ENCODE measurements at regions not wholly inside any gene's neighbourhood (a gene's known extent, or its start where the extent isn't known, plus 50 kb on each side); places are given as distances from the start of the nearest gene placed in this dataset.

DNA sequence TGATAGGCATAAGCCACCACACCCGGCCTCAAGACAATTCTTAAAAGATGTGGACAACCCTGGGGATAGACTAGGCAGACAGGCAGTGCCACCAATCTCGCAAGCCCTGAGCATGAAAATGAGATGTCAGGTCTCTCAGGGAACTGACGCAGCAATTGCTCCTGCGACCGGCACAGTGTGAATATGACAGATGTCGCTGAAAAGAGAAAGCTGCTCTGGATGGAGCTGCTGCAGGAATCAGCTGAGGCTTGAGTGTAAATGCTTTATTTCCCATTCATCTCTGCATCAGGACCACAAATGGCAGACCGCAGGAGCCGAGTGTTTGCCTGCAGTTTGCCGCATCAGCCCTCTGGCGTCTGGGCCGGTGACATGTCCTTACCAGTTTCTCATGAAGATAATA, 68.4 kb downstream of the TFAP2C start:
- TF ChIP-seq, protein P1, sequence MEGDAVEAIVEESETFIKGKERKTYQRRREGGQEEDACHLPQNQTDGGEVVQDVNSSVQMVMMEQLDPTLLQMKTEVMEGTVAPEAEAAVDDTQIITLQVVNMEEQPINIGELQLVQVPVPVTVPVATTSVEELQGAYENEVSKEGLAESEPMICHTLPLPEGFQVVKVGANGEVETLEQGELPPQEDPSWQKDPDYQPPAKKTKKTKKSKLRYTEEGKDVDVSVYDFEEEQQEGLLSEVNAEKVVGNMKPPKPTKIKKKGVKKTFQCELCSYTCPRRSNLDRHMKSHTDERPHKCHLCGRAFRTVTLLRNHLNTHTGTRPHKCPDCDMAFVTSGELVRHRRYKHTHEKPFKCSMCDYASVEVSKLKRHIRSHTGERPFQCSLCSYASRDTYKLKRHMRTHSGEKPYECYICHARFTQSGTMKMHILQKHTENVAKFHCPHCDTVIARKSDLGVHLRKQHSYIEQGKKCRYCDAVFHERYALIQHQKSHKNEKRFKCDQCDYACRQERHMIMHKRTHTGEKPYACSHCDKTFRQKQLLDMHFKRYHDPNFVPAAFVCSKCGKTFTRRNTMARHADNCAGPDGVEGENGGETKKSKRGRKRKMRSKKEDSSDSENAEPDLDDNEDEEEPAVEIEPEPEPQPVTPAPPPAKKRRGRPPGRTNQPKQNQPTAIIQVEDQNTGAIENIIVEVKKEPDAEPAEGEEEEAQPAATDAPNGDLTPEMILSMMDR (IDR thresholded peaks at IDR 0.05): no peak
- H3K4me3 Mint-ChIP-seq: no peak overlapping the region
- H3K4me1 Mint-ChIP-seq (ENCODE audit: low read depth): no peaks in the 10 kb centered on the region
- H3K27me3 Mint-ChIP-seq (ENCODE audit: insufficient read depth): peaks cover 15% of the 10 kb centered on the region
- no peak for DNase-seq
- no peaks in the 10 kb centered on the region for H3K36me3 Mint-ChIP-seq (ENCODE audit: low read depth)
- H3K27ac Mint-ChIP-seq: no peak overlapping the region
- H3K9me3 Mint-ChIP-seq: no peaks in the 10 kb centered on the region

DNA sequence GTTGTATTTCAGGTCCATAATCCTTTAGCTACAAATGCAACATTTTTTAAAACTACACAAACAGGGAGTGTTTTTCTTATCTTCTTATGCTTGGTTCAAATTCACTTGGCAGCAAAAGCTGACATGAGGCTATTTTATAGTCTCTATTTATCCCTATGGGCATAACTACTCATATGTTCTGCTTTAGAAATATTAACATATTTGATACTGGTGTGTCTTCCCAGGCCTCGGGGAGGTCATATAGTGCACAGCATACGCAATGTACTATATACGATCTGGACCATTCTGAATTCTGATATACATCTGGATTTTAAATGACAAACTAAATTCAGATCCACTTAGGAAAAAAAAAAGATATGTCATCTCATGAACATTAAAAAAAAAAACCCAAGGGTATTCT, 69.2 kb downstream of the TFAP2C start:
- Mint-ChIP-seq H3K9me3 (no peaks in the 10 kb centered on the region), H3K36me3 (ENCODE audit: low read depth) (no peaks in the 10 kb centered on the region), H3K27me3 (ENCODE audit: insufficient read depth) (peaks cover 13% of the 10 kb centered on the region), H3K4me3 (no peak overlapping the region), H3K4me1 (ENCODE audit: low read depth) (no peaks in the 10 kb centered on the region), H3K27ac (no peak overlapping the region)
- no peak for DNase-seq
- TF ChIP-seq, protein P1 (IDR thresholded peaks at IDR 0.05): no peak

DNA sequence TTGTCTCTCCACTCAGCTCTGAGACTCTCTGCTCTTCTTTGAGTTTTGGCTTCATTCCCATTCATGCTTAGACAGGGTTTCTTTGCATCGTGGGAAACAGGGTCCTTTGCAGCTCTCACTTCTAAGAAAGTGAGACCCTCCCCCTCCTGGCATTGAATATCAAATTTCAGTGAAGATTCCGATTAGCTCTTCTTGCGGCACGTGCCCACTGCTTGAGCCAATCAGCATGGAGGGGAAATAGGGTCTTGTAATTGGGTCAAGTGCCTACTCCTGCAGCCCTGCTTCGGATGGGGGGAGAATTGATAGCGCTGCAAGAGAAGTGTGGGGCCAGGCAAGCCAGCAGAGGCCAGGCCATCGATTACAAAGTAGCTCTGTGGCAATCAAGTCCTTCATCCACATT, 69.6 kb downstream of the TFAP2C start:
- TF ChIP-seq, protein P1 (IDR thresholded peaks at IDR 0.05): no peak
- no peak overlapping the region for H3K27ac Mint-ChIP-seq
- H3K9me3 Mint-ChIP-seq: no peaks in the 10 kb centered on the region
- no peaks in the 10 kb centered on the region for H3K4me1 Mint-ChIP-seq (ENCODE audit: low read depth)
- H3K27me3 Mint-ChIP-seq (ENCODE audit: insufficient read depth): peaks cover 16% of the 10 kb centered on the region
- no peak overlapping the region for H3K4me3 Mint-ChIP-seq
- DNase-seq: no peak
- H3K36me3 Mint-ChIP-seq (ENCODE audit: low read depth): no peaks in the 10 kb centered on the region

DNA sequence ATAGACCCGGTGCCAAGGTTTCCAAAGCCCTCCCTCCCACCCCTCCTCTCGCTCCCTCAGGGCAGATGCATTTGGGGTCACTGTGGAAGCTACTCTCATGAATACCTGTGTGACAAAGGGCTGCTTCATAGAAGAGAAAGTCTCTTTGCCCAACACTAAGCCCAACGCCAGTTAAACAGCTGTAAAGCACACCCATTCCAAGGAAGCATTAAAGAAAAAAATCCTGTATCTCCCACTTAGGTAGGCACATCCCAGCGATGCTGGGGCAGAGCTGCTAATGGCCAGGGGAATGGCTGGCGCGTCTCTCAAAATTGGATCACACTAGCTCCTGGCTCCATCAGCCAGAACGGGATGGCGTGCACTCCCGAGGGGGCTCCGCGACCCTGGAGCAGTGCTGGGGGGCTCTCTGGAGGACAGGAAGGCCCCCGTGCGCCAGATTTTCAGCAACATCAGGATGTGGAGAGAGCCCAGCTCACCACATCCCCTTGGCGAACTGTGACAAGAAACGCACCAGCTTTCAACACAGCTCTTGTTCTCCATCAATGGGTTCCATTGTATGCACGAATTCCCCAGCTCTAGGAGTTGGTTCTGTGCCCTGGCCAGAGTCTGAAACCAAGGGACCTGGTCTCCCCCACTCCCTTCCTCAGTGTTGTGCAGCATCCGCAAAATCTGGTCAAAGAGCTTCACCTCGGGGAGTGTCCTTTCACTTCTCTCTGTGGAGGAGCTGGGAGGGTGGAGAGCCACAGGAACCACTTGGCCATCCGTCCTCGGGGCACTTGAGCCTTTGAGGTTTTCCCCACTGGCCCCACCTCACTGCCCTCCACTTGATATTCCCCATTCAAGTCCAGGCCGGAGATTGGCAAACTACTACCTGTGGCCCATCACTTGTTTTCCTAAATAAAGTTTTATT, 74.1 kb downstream of the TFAP2C start:
- Mint-ChIP-seq H3K4me1 (ENCODE audit: low read depth) (no peaks in the 10 kb centered on the region), H3K4me3 (no peak overlapping the region), H3K27me3 (ENCODE audit: insufficient read depth) (peaks cover 23% of the 10 kb centered on the region), H3K36me3 (ENCODE audit: low read depth) (no peaks in the 10 kb centered on the region), H3K27ac (no peak overlapping the region), H3K9me3 (no peaks in the 10 kb centered on the region; the same call in 1 of the 2 replicates)
- DNase-seq: no peak
- TF ChIP-seq, protein P1 (IDR thresholded peaks at IDR 0.05): no peak

DNA sequence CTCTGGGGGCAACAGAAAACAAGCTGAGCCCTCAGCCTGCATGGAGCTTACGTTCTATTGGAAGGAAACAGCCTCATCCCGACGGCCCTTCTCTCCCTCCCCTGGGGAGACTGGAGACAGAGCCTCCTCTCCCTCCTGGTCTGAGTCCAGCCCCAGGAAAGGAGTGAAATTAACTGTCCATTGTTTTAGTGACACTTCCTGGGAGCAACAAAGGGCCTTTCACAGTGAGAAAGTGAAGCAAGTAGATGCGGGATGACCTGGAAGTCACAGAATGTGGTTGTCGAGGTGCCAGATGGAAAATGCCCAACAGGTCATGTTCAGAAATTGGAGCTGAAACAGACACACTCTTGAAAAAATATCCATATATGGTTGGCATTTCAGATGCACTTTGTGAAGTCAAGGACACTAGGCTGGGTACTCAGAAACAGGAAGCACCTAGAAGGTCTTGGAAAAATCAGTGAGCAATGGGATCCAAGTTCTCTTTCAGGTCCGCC, 77.8 kb downstream of the TFAP2C start:
- TF ChIP-seq, protein P1 (IDR thresholded peaks at IDR 0.05): no peak
- H3K4me1 Mint-ChIP-seq (ENCODE audit: low read depth): peaks cover 10% of the 10 kb centered on the region

More for the DNA sequence above, 77.8 kb downstream of the TFAP2C start:
- DNase-seq: no peak
- Mint-ChIP-seq H3K36me3 (ENCODE audit: low read depth) (no peaks in the 10 kb centered on the region), H3K27me3 (ENCODE audit: insufficient read depth) (peaks cover 16% of the 10 kb centered on the region), H3K9me3 (no peaks in the 10 kb centered on the region; the same call in 1 of the 2 replicates), H3K4me3 (no peak overlapping the region), H3K27ac (no peak overlapping the region)

Measured in HFFc6 (cell line).